IPS DF 6.9 (cell line): ENCODE measurements at regions not wholly inside any gene's neighbourhood (a gene's known extent, or its start where the extent isn't known, plus 50 kb on each side); places are given as distances from the start of the nearest gene placed in this dataset.

ENCODE experiments used
- DNase-seq: peaks from one replicate; pipeline ENCODE4 v3.0.0-alpha.2; 2013; ENCODE audit warnings: low read depth, low spot score
- H3K27ac ChIP-seq: one replicate; pipeline ENCODE4 v1.5.1; 2013; ENCODE audit warnings: low read length, control low read depth
- H3K27me3 ChIP-seq: 2 replicates; pipeline ENCODE4 v1.6.1; 2013; ENCODE audit warnings: mild to moderate bottlenecking, low read length; ENCODE audit not compliant: control insufficient read depth, insufficient read depth
- H3K36me3 ChIP-seq: 2 replicates; pipeline ENCODE4 v1.6.1; 2013; ENCODE audit warnings: low read length; ENCODE audit not compliant: control insufficient read depth, insufficient read depth
- H3K4me1 ChIP-seq: 2 replicates; pipeline ENCODE4 v1.6.1; 2013; ENCODE audit warnings: low read length; ENCODE audit not compliant: control insufficient read depth, insufficient read depth
- H3K4me3 ChIP-seq: 2 replicates; pipeline ENCODE4 v1.5.1; 2013; ENCODE audit warnings: mild to moderate bottlenecking, low read length
- H3K9me3 ChIP-seq: 2 replicates; pipeline ENCODE4 v1.6.1; 2013; ENCODE audit warnings: low read length, inconsistent platforms; ENCODE audit not compliant: control insufficient read depth, insufficient read depth
- WGBS: extraction: QIAGEN DNeasy Blood & Tissue Kit; methylation state at CpG from one replicate; pipeline ENCODE4 v1.1.7; 2013; ENCODE audit warnings: mixed read lengths, missing lambda C conversion rate; ENCODE audit not compliant: insufficient read length, insufficient coverage; 5-methylcytosine and 5-hydroxymethylcytosine counted together

- no peaks in the 10 kb centered on the region; the same call in 1 of the 2 replicates for H3K36me3 ChIP-seq
- H3K27me3 ChIP-seq = no peaks in the 10 kb centered on the region
- H3K27ac ChIP-seq = no peak overlapping the region
- no peak for DNase-seq
- WGBS = no CpG with 5 or more reads among the region's 19 CpGs
- H3K4me1 ChIP-seq = peaks cover 16% of the 10 kb centered on the region
- H3K9me3 ChIP-seq = no peaks in the 10 kb centered on the region
- no peak overlapping the region for H3K4me3 ChIP-seq
These were observed 160.8 kb upstream of the IER5L start for GRCh38 chr9:129338724-129339430.

GRCh38 chr9:129337336-129338140 is 159.5 kb upstream of the IER5L start:
- WGBS = 100% methylated on average over 1 of the region's 27 CpGs
- H3K4me1 ChIP-seq = peaks cover 16% of the 10 kb centered on the region
- peak overlapping the region; percentile 4; the same call in 1 of the 2 replicates for H3K4me3 ChIP-seq
- no peak overlapping the region for H3K27ac ChIP-seq
- no peaks in the 10 kb centered on the region for H3K9me3 ChIP-seq
- no peaks in the 10 kb centered on the region for H3K36me3 ChIP-seq
- DNase-seq = no peak
- H3K27me3 ChIP-seq = no peaks in the 10 kb centered on the region

GRCh38 chr9:129336601-129337331 is 158.7 kb upstream of the IER5L start:
- no CpG with 5 or more reads among the region's 56 CpGs for WGBS
- DNase-seq = no peak
- Histone ChIP-seq H3K4me3 (peak overlapping the region; percentile 5; the same call in 1 of the 2 replicates), H3K36me3 (no peaks in the 10 kb centered on the region), H3K9me3 (no peaks in the 10 kb centered on the region), H3K27ac (no peak overlapping the region), H3K27me3 (no peaks in the 10 kb centered on the region), H3K4me1 (peaks cover 16% of the 10 kb centered on the region)

- peaks cover 16% of the 10 kb centered on the region for H3K4me1 ChIP-seq
- H3K4me3 ChIP-seq = no peak overlapping the region
- H3K27me3 ChIP-seq = no peaks in the 10 kb centered on the region
- WGBS = no CpG with 5 or more reads among the region's 5 CpGs
- DNase-seq = no peak
- no peaks in the 10 kb centered on the region for H3K9me3 ChIP-seq
- no peak overlapping the region for H3K27ac ChIP-seq
- no peaks in the 10 kb centered on the region for H3K36me3 ChIP-seq
These were observed 158.1 kb upstream of the IER5L start for GRCh38 chr9:129336130-129336528.

GRCh38 chr9:129335464-129336129 is 157.5 kb upstream of the IER5L start:
- H3K9me3 ChIP-seq = no peaks in the 10 kb centered on the region
- no CpG with 5 or more reads among the region's 7 CpGs for WGBS
- no peak for DNase-seq
- no peak overlapping the region for H3K27ac ChIP-seq
- H3K36me3 ChIP-seq = no peaks in the 10 kb centered on the region
- no peak overlapping the region for H3K4me3 ChIP-seq
- peaks cover 14% of the 10 kb centered on the region for H3K4me1 ChIP-seq
- no peaks in the 10 kb centered on the region for H3K27me3 ChIP-seq

- Histone ChIP-seq H3K27ac (peak overlapping the region; percentile 25), H3K9me3 (no peaks in the 10 kb centered on the region), H3K4me3 (no peak overlapping the region), H3K36me3 (no peaks in the 10 kb centered on the region), H3K4me1 (peaks cover 14% of the 10 kb centered on the region), H3K27me3 (no peaks in the 10 kb centered on the region)
- no CpG with 5 or more reads among the region's 28 CpGs for WGBS
- DNase-seq = peak; percentile 93
These were observed 156.3 kb upstream of the IER5L start for GRCh38 chr9:129334105-129334935.

- Histone ChIP-seq H3K4me3 (no peak overlapping the region), H3K9me3 (no peaks in the 10 kb centered on the region), H3K36me3 (no peaks in the 10 kb centered on the region), H3K4me1 (peaks cover 12% of the 10 kb centered on the region), H3K27me3 (no peaks in the 10 kb centered on the region), H3K27ac (no peak overlapping the region)
- no peak for DNase-seq
- no CpG with 5 or more reads among the region's 10 CpGs for WGBS
These were observed 155.6 kb upstream of the IER5L start for GRCh38 chr9:129333617-129334104.

- peaks cover 10% of the 10 kb centered on the region for H3K4me1 ChIP-seq
- no peaks in the 10 kb centered on the region for H3K9me3 ChIP-seq
- H3K27ac ChIP-seq = no peak overlapping the region
- H3K36me3 ChIP-seq = no peaks in the 10 kb centered on the region
- no peak for DNase-seq
- H3K4me3 ChIP-seq = no peak overlapping the region
- WGBS = no CpG with 5 or more reads among the region's 4 CpGs
- H3K27me3 ChIP-seq = no peaks in the 10 kb centered on the region
These were observed 154.5 kb upstream of the IER5L start for GRCh38 chr9:129332581-129332980.

- no peaks in the 10 kb centered on the region for H3K36me3 ChIP-seq
- no peak overlapping the region for H3K4me3 ChIP-seq
- no peak overlapping the region for H3K27ac ChIP-seq
- no peaks in the 10 kb centered on the region for H3K9me3 ChIP-seq
- no peak for DNase-seq
- H3K4me1 ChIP-seq = peaks cover 8% of the 10 kb centered on the region; the same call in 1 of the 2 replicates
- WGBS = 100% methylated on average over 1 of the region's 13 CpGs
- H3K27me3 ChIP-seq = no peaks in the 10 kb centered on the region
These were observed 153.9 kb upstream of the IER5L start for GRCh38 chr9:129331772-129332500.
